GM19438 (cell line): ENCODE measurements at regions not wholly inside any gene's neighbourhood (a gene's known extent, or its start where the extent isn't known, plus 50 kb on each side); places are given as distances from the start of the nearest gene placed in this dataset.

Source experiments
- ATAC-seq: cut with Tn5 transposase; IDR thresholded peaks from one replicate; pipeline ENCODE4 v1.9.1; 2021; ENCODE audit warnings: low read depth; ENCODE audit not compliant: unreplicated experiment

- ATAC-seq, result no peak
Observed at GRCh38 chr6:104126315-104127005, 733.3 kb downstream of the HACE1 start.

DNA sequence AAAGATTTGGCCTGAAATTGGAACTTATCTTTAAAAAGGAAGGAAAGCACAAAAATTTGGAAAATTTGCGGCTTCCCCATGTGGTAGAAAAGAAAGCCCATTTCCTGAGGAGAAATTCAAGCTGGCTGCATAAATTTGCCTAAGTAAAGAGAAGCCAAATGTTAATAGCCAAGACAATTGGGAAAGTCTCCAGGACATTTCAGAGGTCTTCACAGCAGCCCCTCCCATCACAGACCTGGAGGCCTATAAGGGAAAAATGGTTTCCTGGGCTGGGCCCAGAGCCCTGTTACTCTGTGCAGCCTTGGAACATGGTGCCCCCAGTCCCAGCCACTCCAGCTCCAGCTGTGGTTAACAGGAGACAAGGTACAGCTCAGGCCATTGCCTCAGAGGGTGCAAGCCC, 736.5 kb downstream of the HACE1 start:
- no peak for ATAC-seq

GRCh38 chr6:104118274-104118673, 741.4 kb downstream of the HACE1 start:
- ATAC-seq, result no peak

DNA sequence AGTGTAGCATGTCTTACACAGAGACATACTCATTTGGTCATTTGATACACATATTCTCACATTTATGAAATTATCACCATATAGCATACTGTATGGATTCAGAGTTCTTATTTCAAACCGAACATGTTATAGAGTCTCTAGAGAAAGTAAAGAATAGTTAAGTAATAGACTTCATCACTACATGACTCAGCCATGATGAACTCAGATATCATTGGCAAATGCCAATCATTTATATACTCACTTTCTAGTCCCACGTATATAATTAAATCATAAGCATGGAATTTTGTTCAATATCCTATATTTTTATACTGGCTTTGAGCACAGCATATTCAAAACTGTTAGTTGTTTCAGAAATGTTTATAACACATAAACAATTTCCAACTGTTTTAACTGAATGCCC, 749.9 kb downstream of the HACE1 start:
- ATAC-seq, result no peak

- ATAC-seq, result no peak
Observed at GRCh38 chr6:104108634-104109033, 751.1 kb downstream of the HACE1 start.

DNA sequence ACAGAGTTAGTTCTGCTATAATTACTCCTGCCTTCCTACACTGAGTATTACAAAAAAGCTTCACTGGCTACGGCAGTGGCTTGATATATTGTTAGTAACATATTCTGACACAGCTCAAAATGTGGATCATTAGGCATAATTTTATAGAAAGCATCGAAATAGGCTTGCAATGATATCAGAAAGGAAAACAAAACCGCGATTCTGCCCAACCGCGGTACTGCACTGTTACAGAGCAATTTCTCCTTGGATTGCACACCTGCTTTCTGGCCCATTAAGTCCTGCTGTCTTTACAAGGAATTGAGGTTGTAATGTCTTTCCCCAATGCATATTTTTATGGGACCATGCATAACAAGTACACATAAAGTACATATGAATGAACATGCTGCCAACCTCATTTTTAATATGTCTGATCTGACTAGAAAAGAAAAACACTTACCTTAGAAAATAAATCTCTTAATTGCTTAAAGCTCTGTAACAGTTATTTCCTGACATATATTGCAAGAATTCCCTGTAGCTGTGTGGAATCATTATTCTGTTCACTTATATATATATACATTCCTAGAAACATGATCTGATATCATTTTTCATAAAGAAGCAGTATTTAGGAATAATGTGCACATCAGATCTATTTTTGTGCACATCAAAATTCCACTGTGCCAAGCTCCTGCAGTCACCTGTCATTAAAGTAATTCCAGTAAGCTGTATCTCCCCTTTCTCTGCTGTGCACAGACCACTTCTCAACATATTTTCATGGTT, 763.9 kb downstream of the HACE1 start:
- ATAC-seq, result no peak

GRCh38 chr6:104087765-104088164, 772.0 kb downstream of the HACE1 start:
- ATAC-seq, result no peak

GRCh38 chr6:104068281-104068680, 791.4 kb downstream of the HACE1 start:
- no peak for ATAC-seq

- no peak for ATAC-seq
Observed at GRCh38 chr6:104064876-104065275, 794.8 kb downstream of the HACE1 start.

- no peak for ATAC-seq
Observed at GRCh38 chr6:104050455-104050854, 809.3 kb downstream of the HACE1 start.

GRCh38 chr6:104046426-104046825, 813.3 kb downstream of the HACE1 start:
- ATAC-seq, result no peak

GRCh38 chr6:104031346-104031745, 828.4 kb downstream of the HACE1 start:
- ATAC-seq, result no peak

GRCh38 chr6:104022126-104022525, 837.6 kb downstream of the HACE1 start:
- ATAC-seq, result no peak

- ATAC-seq, result no peak
Observed at GRCh38 chr6:104019075-104019753, 840.5 kb downstream of the HACE1 start.

DNA sequence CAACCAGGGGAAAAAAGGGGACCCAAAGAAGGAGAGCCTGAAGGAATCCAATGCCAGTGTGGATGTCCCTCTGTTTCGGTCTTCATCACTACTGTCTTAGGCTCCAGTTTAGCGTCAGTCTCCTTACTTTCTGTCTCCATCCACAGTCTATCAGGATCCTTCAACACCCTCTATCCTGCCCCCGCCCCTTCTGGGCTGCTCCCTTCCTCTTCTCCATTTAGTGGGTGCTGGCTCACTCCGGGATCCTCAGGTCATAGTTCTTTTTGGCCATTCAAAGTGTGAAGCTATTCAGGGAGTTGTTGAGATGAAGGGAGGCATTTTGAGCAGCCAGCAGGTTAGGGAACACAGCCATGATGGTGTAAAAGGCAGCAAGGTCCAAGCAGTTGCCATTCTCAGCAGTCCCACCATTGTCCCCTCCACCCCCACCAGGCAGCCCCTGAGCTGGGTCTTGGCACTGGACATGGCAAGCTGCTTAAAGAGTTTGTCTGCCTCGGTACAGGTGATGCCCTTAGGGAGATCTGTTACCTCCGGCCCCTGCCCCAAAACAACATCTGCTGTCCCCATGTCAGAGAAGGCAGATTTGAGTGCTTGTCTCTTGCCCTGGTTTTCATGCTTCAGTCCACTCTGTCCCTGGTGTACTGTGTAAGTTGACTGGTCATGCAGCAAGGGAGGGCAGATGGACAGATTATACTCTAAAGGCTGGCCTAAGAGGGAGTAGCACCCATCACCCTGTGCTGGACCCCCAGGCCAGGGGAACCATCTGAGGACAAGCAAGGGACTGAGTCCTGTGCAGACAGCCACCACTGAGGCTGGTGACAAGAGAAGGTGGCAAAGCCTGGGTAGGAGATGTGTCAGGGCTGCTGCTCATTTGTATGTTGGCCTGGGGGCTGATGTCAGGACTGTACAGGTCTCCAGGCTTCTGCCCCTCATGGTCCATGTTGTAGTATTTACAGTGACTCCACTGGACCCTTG, 842.0 kb downstream of the HACE1 start:
- no peak for ATAC-seq

GRCh38 chr6:104014163-104014959, 845.4 kb downstream of the HACE1 start:
- ATAC-seq, result no peak

GRCh38 chr6:104013312-104013971, 846.3 kb downstream of the HACE1 start:
- ATAC-seq, result no peak

DNA sequence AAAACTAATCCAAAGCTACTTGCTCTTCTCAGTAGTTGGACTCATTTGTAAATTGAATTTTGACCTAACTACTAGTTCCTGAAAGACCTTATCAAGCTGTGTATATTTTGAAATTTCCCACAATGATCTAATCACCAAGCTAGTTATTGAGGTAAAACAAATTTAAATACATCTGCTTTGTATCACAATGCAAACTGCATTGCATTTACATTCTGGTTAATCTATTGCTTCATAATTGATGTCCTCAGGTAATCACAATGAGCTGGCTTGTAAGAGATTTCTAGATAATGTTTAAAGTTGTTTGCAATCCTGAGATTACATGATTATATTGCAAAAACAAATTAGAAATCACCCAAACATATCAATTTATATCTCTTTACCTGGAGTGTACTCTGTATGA, 848.8 kb downstream of the HACE1 start:
- no peak for ATAC-seq
